GM12878 (cell line): ENCODE measurements at regions not wholly inside any gene's neighbourhood (a gene's known extent, or its start where the extent isn't known, plus 50 kb on each side); places are given as distances from the start of the nearest gene placed in this dataset.

Source experiments
- ATAC-seq: fragments of 200-7000 bp; cut with Tn5 transposase; 3 replicates; pipeline ENCODE4 v1.9.1; 2020; ENCODE audit warnings: mild to moderate bottlenecking, moderate library complexity
- BruUV-seq: library from RNA; stranded (reverse); fragments of 400-500 nt; replicated peaks from 2 replicates; lab custom pipeline; 2021; lab: Mats Ljungman, UMichigan
- CTCF ChIA-PET: fragments of 300-600 bp; sonication (Branson Sonifier 250); formaldehyde crosslinking; extraction: SDS; loops from one replicate; lab custom pipeline; 2021; ENCODE audit warnings: inconsistent platforms; lab: Yijun Ruan, JAX
- POLR2A ChIA-PET: fragments of 350-600 bp; formaldehyde crosslinking; extraction: SDS; loops from one replicate; lab custom pipeline; 2021; ENCODE audit warnings: inconsistent platforms; lab: Charles Lee
- RAD21 ChIA-PET: fragments of 300-600 bp; sonication (Branson Sonifier 250); formaldehyde crosslinking; loops from one replicate; lab custom pipeline; 2023; ENCODE audit warnings: antibody characterized with exemption; ENCODE audit not compliant: unreplicated experiment; lab: Charles Lee
- SMC1A ChIA-PET: fragments of 300-600 bp; sonication (Branson Sonifier 250); formaldehyde crosslinking; loops from one replicate; lab custom pipeline; 2023; ENCODE audit not compliant: unreplicated experiment, uncharacterized antibody; lab: Charles Lee
- DNase-seq: peaks from one replicate; pipeline ENCODE4 v3.0.0-alpha.2; 2011; ENCODE audit warnings: low read depth, low spot score
- FAIRE-seq: peaks from 3 replicates; lab custom pipeline; 2011; peaks lifted over from hg19 to GRCh38; lab: Jason Lieb, UNC
- H2AFZ ChIP-seq: 2 replicates; pipeline ENCODE4 v1.6.0; 2011; ENCODE audit warnings: low read depth, low read length, control low read depth; ENCODE audit not compliant: control insufficient read depth
- H3K27ac ChIP-seq: 2 replicates; pipeline ENCODE4 v1.5.1; 2011; ENCODE audit warnings: control low read depth; ENCODE audit not compliant: control insufficient read depth, insufficient read depth
- H3K27me3 ChIP-seq, 2 experiments: replicated peaks in 1 of 2; 2 replicates each; pipeline versions ENCODE4 v1.6.0 to v1.6.1; 2011; ENCODE audit warnings: low read length in 1 of 2; ENCODE audit not compliant: control insufficient read depth in 2 of 2, insufficient read depth in 2 of 2
- H3K36me3 ChIP-seq, 2 experiments: 2 replicates each; pipeline ENCODE4 v1.5.1; 2011; ENCODE audit warnings: low read length in 1 of 2; ENCODE audit not compliant: control insufficient read depth in 2 of 2, insufficient read depth in 2 of 2
- H3K4me1 ChIP-seq: 2 replicates; pipeline ENCODE4 v1.6.1; 2011; ENCODE audit warnings: mild to moderate bottlenecking, low read length, moderate library complexity, mixed read lengths; ENCODE audit not compliant: control insufficient read depth, insufficient read depth
- H3K4me2 ChIP-seq: 2 replicates; pipeline ENCODE4 v1.6.0; 2011; ENCODE audit warnings: control low read depth; ENCODE audit not compliant: control insufficient read depth, insufficient read depth
- H3K4me3 ChIP-seq: fragments of 200-600 bp; sonication (generic); 2 replicates; pipeline ENCODE4 v1.5.1; 2016
- H3K79me2 ChIP-seq: 2 replicates; pipeline ENCODE4 v1.6.0; 2011; ENCODE audit warnings: low read length; ENCODE audit not compliant: control insufficient read depth, insufficient read depth
- H3K9ac ChIP-seq: 2 replicates; pipeline ENCODE4 v1.8.0; 2011; ENCODE audit warnings: low read length, control low read depth, mixed read lengths; ENCODE audit not compliant: control insufficient read depth, insufficient read depth
- H3K9me3 ChIP-seq: replicated peaks from 3 replicates; pipeline ENCODE4 v1.5.1; 2011; ENCODE audit warnings: mild to moderate bottlenecking, low read length; ENCODE audit not compliant: control insufficient read depth, insufficient read depth
- H4K20me1 ChIP-seq: 2 replicates; pipeline ENCODE4 v1.6.0; 2011; ENCODE audit not compliant: control insufficient read depth, insufficient read depth
- BRCA1 ChIP-seq: IDR thresholded peaks from 2 replicates; pipeline ENCODE4 v1.6.1; 2011; ENCODE audit warnings: low read depth, low read length, improper control_type of control experiment
- CTCF ChIP-seq, 3 experiments: IDR thresholded peaks in 2 of 3; conservative IDR thresholded peaks in 1 of 3; 2 replicates each; pipeline ENCODE4 v1.5.1; 2011; ENCODE audit warnings: low read depth in 3 of 3, low read length in 3 of 3, mild to moderate bottlenecking in 3 of 3, control low read depth in 2 of 3, moderate library complexity in 2 of 3, inconsistent platforms in 1 of 3, mixed read lengths in 1 of 3; ENCODE audit not compliant: control insufficient read depth in 2 of 3, insufficient read depth in 1 of 3; ENCODE audit errors: extremely low read depth in 1 of 3
- KLF5 ChIP-seq: fragments of 450-650 bp; IDR thresholded peaks from 2 replicates; pipeline ENCODE4 v1.6.1; 2014; ENCODE audit warnings: mild to moderate bottlenecking; ENCODE audit not compliant: partially characterized antibody
- WGBS: methylation state at CpG from one replicate; pipeline ENCODE4 v1.1.6; 2016; ENCODE audit warnings: low lambda C conversion rate; ENCODE audit not compliant: insufficient replicate concordance, insufficient coverage; ENCODE audit errors: missing lambda C conversion rate; 5-methylcytosine and 5-hydroxymethylcytosine counted together
- in situ Hi-C: fragments of 300-500 bp; cut with MboI; formaldehyde crosslinking; loops from 9 replicates; pipeline ENCODE4 v1.14.3; 2018; ENCODE audit warnings: mixed read lengths
- intact Hi-C: fragments of 100-400 bp; cut with micrococcal nuclease; formaldehyde crosslinking; loops from one replicate; pipeline ENCODE4 v1.14.2; 2022; ENCODE audit not compliant: unreplicated experiment

- CTCF ChIA-PET, result interaction anchor here (1.0 kb wide), 1 partner anchor 851 kb away, joined by 3 read pairs; no protein-coding TSS in a partner anchor
- TF ChIP-seq KLF5 (no peak), BRCA1 (no peak), CTCF (IDR thresholded peaks at IDR 0.05 in 2 of 3, conservative IDR thresholded peaks at IDR 0.05 in 1 of 3; ENCODE audit: control insufficient read depth in 2 of 3, extremely low read depth in 1 of 3, insufficient read depth in 1 of 3, low read depth in 3 of 3, low read length in 3 of 3) (peak in 1 of 3 experiments; percentile 25; a peak in 2 of 6 replicates)
- FAIRE-seq, result no peak
Measured at GRCh38 chrX:43467608-43468234, 188.4 kb upstream of the MAOA start.

More at GRCh38 chrX:43467608-43468234, 188.4 kb upstream of the MAOA start:
- Histone ChIP-seq H3K27ac (no peak overlapping the region), H3K4me1 (no peaks in the 10 kb centered on the region), H3K9me3 (no peaks in the 10 kb centered on the region; the same call in 2 of the 3 replicates), H3K36me3 (no peaks in the 10 kb centered on the region), H4K20me1 (no peaks in the 10 kb centered on the region), H3K4me2 (no peak overlapping the region), H2AFZ (no peak overlapping the region), H3K79me2 (no peaks in the 10 kb centered on the region), H3K27me3 (no peaks in the 10 kb centered on the region), H3K9ac (no peak overlapping the region), H3K4me3 (no peak overlapping the region)
- in situ Hi-C loops (no loop called here), intact Hi-C loops (no loop called here)
- peak; percentile 70 for ATAC-seq
- POLR2A ChIA-PET, result no interaction called here
- BruUV-seq, result no TSS peak
- DNase-seq, result no peak
- SMC1A ChIA-PET, result no interaction called here
- 26% methylated on average over 8 of the region's 8 CpGs for WGBS
- RAD21 ChIA-PET, result interaction anchor here (0.6 kb wide), 1 partner anchor 1719 kb away, joined by 3 read pairs; no protein-coding TSS in a partner anchor
